ENCODE measurements at regions not wholly inside any gene's neighbourhood (a gene's known extent, or its start where the extent isn't known, plus 50 kb on each side); places are given as distances from the start of the nearest gene placed in this dataset.

DNA sequence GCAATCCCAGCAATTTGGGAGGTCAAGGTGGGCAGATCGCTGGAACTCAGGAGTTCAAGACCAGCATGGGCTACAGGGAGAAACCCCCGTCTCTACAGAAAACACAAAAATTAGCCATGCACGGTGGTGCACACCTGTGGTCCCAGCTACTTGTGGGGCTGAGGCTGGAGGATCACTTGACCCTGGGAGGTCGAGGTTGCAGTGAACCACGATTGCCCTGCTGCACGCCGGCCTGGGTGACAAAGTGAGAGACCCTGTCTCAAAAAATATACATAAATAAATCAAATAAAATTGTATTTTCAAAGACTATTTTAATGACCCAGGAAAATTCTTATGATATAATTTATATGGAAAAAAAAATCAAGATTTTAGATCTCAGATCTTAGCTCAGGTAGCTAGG is 191.5 kb downstream of the ZFP36L2 start:
- Histone ChIP-seq H3K36me3 (ENCODE audit: control insufficient read depth in 2 of 2, insufficient read depth in 2 of 2, low read length in 2 of 2) (no peaks in the 10 kb centered on the region), H3K27ac (ENCODE audit: low read depth in 2 of 2, low read length in 2 of 2) (no peak overlapping the region), H3K9me3 (ENCODE audit: control insufficient read depth in 2 of 2, low read length in 2 of 2) (no peaks in the 10 kb centered on the region), H3K4me3 (ENCODE audit: low read length in 2 of 2) (no peak overlapping the region), H3K9ac (ENCODE audit: low read depth in 1 of 2, low read length in 2 of 2) (no peak overlapping the region), H3K4me1 (ENCODE audit: control insufficient read depth in 2 of 2, insufficient read depth in 2 of 2, low read length in 2 of 2) (peaks cover 17 to 32% of the 10 kb centered on the region in 2 donors), H3K27me3 (ENCODE audit: control insufficient read depth in 2 of 2, insufficient read depth in 2 of 2, low read length in 2 of 2) (no peaks in the 10 kb centered on the region)

DNA sequence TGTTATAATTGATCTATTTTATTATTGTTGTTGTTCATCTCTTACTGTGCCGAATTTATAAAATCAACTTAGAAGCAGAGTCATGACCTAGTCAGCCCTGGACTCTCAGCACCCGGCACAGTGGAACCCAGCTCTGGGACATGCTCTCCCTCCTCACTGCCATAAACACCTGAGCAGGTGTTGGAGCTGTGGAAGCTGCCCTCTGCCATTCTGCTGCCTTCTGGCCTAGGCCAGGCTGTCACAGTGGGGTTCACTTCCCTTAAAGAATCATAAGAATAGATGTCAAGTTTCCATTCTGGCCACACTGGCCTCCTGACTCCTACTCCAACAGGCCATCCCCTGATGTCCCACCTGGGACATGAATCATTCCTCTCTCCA is 192.2 kb downstream of the ZFP36L2 start:
- H3K4me3 ChIP-seq (ENCODE audit: low read length in 2 of 2), result no peak overlapping the region

DNA sequence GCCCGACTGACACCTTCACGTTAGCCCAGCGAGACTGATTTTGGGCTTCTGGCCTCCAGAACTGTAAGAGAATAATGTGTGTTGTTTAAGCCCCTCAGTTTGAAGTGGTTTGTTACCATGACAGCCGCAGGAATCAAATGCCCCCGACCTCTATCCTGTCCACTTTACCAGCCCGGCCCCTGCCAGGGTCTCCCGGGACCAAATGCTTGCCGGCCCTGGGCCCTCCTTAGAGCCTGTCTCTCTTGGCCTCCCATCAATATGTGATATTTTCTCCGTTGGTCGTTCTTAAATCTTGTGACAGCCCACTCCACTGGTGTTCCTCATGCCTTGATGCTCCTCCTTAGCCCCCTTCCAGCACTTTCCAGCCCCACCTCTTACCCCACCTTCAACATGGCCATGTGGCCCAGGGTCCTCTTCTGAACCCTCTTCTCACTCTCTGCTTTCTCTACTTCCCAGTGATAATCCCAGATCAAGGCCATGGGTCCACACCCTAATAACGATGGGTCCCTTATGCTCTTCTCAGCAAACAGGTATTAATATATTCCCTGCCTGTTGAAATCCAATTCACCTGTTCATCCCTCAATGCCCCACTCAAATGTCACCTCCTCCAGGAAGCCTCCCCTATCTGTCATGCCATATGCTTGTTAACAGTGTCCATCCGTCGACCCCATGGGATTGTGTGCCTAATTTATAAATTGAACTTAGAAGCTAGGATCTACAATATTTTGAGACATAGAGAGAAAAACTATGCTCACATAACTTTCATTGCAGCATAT is 192.8 kb downstream of the ZFP36L2 start:
- Histone ChIP-seq H3K27ac (ENCODE audit: low read depth in 2 of 2, low read length in 2 of 2) (peak overlapping the region; percentile 95 to 97), H3K36me3 (ENCODE audit: control insufficient read depth in 2 of 2, insufficient read depth in 2 of 2, low read length in 2 of 2) (no peaks in the 10 kb centered on the region), H3K9me3 (ENCODE audit: control insufficient read depth in 2 of 2, low read length in 2 of 2) (no peaks in the 10 kb centered on the region), H3K4me1 (ENCODE audit: control insufficient read depth in 2 of 2, insufficient read depth in 2 of 2, low read length in 2 of 2) (peaks cover 21 to 37% of the 10 kb centered on the region in 2 donors), H3K9ac (ENCODE audit: low read depth in 1 of 2, low read length in 2 of 2) (peak overlapping the region; percentile 6 to 67), H3K27me3 (ENCODE audit: control insufficient read depth in 2 of 2, insufficient read depth in 2 of 2, low read length in 2 of 2) (no peaks in the 10 kb centered on the region), H3K4me3 (ENCODE audit: low read length in 2 of 2) (no peak overlapping the region)

More for the DNA sequence above, 192.2 kb downstream of the ZFP36L2 start:
- Histone ChIP-seq H3K4me1 (ENCODE audit: control insufficient read depth in 2 of 2, insufficient read depth in 2 of 2, low read length in 2 of 2) (peaks cover 20 to 34% of the 10 kb centered on the region in 2 donors), H3K27ac (ENCODE audit: low read depth in 2 of 2, low read length in 2 of 2) (peak overlapping the region in 1 of 2 donors; percentile 95), H3K9ac (ENCODE audit: low read depth in 1 of 2, low read length in 2 of 2) (peak overlapping the region in 1 of 2 donors; percentile 8), H3K36me3 (ENCODE audit: control insufficient read depth in 2 of 2, insufficient read depth in 2 of 2, low read length in 2 of 2) (no peaks in the 10 kb centered on the region), H3K27me3 (ENCODE audit: control insufficient read depth in 2 of 2, insufficient read depth in 2 of 2, low read length in 2 of 2) (no peaks in the 10 kb centered on the region), H3K9me3 (ENCODE audit: control insufficient read depth in 2 of 2, low read length in 2 of 2) (no peaks in the 10 kb centered on the region)

DNA sequence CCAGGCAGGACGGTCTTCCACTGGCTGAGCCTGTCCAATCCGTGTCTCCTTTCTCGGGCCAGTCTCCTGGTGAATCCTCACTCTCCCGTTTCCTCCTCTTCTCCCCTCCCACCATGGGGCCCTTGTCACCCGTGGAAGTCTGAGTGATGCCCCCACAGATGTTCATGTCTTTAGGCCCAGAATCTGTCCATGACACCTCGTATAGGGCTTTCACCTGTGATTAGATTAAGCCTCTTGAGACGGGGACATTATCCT is 193.5 kb downstream of the ZFP36L2 start:
- Histone ChIP-seq H3K27ac (ENCODE audit: low read depth in 2 of 2, low read length in 2 of 2) (peak overlapping the region; percentile 95 to 97), H3K36me3 (ENCODE audit: control insufficient read depth in 2 of 2, insufficient read depth in 2 of 2, low read length in 2 of 2) (no peaks in the 10 kb centered on the region), H3K27me3 (ENCODE audit: control insufficient read depth in 2 of 2, insufficient read depth in 2 of 2, low read length in 2 of 2) (no peaks in the 10 kb centered on the region), H3K4me1 (ENCODE audit: control insufficient read depth in 2 of 2, insufficient read depth in 2 of 2, low read length in 2 of 2) (peaks cover 23 to 37% of the 10 kb centered on the region in 2 donors), H3K4me3 (ENCODE audit: low read length in 2 of 2) (peak overlapping the region; percentile 11 to 17), H3K9ac (ENCODE audit: low read depth in 1 of 2, low read length in 2 of 2) (peak overlapping the region; percentile 52 to 67), H3K9me3 (ENCODE audit: control insufficient read depth in 2 of 2, low read length in 2 of 2) (no peaks in the 10 kb centered on the region)

DNA sequence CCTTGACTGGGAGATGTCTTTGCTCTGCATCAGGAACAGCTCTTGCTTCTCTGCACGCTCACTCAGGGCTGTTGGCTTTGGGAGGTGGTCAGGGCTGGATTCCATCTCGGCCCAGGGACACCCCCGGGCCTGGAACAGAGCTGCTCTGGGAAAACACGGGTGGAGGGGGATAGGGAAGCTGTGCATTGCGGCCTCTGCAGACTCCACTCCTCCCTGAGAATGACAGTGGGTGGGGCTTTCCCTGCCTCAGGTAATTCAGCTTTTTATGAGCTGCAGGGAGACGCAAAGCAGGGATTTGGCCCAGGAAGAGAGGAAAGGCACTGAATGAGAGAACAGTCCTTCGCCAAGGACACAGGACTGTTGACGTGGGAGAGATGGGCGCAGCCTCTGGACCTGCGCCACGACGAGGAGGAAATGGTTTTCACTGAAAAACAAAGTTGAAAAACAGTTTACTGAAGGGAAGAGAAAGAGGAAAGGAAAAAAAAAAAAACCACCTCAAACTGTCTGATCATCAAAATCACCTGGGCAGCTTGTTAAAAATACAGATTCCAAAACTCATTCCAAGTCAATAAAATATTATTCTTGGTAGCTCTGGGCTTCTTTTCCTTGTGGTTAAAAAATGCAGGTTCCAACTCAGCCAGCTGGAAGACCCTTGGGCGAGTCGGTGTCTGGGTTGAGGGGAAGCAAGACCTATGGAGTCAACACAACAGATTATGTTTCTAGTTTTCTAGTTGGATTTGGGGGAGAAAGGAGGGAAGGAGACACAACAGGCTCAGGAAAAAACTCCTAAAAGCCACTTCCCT is 194.0 kb downstream of the ZFP36L2 start:
- peak overlapping the region; percentile 11 to 17 for H3K4me3 ChIP-seq (ENCODE audit: low read length in 2 of 2)
- H3K27me3 ChIP-seq (ENCODE audit: control insufficient read depth in 2 of 2, insufficient read depth in 2 of 2, low read length in 2 of 2), result no peaks in the 10 kb centered on the region
- peak overlapping the region; percentile 52 to 70 for H3K9ac ChIP-seq (ENCODE audit: low read depth in 1 of 2, low read length in 2 of 2)
- H3K36me3 ChIP-seq (ENCODE audit: control insufficient read depth in 2 of 2, insufficient read depth in 2 of 2, low read length in 2 of 2), result no peaks in the 10 kb centered on the region
- no peaks in the 10 kb centered on the region for H3K9me3 ChIP-seq (ENCODE audit: control insufficient read depth in 2 of 2, low read length in 2 of 2)
- peak overlapping the region; percentile 95 to 97 for H3K27ac ChIP-seq (ENCODE audit: low read depth in 2 of 2, low read length in 2 of 2)
- H3K4me1 ChIP-seq (ENCODE audit: control insufficient read depth in 2 of 2, insufficient read depth in 2 of 2, low read length in 2 of 2), result peaks cover 28 to 39% of the 10 kb centered on the region in 2 donors

DNA sequence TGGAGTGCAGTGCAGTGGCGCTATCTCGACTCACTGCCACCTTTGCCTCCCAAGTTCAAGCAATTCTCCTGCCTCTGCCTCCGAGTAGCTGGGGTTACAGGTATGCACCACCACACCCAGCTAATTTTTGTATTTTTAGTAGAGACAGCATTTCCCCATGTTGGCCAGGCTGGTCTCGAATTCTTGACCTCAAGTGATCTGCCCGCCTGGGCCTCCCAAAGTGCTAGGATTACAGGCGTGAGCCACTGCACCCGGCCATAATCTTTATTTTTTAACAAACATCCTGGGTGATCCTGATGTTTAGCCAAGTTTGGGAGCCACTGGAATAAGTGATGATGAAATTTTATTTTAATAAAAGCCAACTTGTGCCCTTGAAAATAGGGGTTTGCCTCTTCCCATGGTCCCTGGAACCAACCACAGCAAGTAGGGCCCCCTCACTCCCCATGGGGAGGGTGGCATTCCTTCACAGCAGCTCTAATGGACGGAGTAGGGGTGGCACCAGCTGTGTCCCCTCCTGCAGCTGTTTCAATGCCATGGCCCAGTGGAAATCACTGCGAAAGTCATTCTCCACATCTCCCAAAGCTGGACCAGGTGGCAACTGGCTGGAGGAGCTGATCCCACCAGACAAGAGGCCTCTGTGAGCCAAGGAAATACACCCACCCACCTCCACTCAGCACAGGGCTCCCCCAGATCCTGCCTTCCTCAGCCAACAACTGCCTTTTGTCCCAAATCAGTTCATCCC is 194.8 kb downstream of the ZFP36L2 start:
- no peak overlapping the region for H3K4me3 ChIP-seq (ENCODE audit: low read length in 2 of 2)
- H3K36me3 ChIP-seq (ENCODE audit: control insufficient read depth in 2 of 2, insufficient read depth in 2 of 2, low read length in 2 of 2), result no peaks in the 10 kb centered on the region
- peak overlapping the region; percentile 95 to 97 for H3K27ac ChIP-seq (ENCODE audit: low read depth in 2 of 2, low read length in 2 of 2)
- H3K9ac ChIP-seq (ENCODE audit: low read depth in 1 of 2, low read length in 2 of 2), result peak overlapping the region; percentile 43 to 70
- no peaks in the 10 kb centered on the region for H3K9me3 ChIP-seq (ENCODE audit: control insufficient read depth in 2 of 2, low read length in 2 of 2)
- no peaks in the 10 kb centered on the region for H3K27me3 ChIP-seq (ENCODE audit: control insufficient read depth in 2 of 2, insufficient read depth in 2 of 2, low read length in 2 of 2)
- H3K4me1 ChIP-seq (ENCODE audit: control insufficient read depth in 2 of 2, insufficient read depth in 2 of 2, low read length in 2 of 2), result peaks cover 34 to 45% of the 10 kb centered on the region in 2 donors

DNA sequence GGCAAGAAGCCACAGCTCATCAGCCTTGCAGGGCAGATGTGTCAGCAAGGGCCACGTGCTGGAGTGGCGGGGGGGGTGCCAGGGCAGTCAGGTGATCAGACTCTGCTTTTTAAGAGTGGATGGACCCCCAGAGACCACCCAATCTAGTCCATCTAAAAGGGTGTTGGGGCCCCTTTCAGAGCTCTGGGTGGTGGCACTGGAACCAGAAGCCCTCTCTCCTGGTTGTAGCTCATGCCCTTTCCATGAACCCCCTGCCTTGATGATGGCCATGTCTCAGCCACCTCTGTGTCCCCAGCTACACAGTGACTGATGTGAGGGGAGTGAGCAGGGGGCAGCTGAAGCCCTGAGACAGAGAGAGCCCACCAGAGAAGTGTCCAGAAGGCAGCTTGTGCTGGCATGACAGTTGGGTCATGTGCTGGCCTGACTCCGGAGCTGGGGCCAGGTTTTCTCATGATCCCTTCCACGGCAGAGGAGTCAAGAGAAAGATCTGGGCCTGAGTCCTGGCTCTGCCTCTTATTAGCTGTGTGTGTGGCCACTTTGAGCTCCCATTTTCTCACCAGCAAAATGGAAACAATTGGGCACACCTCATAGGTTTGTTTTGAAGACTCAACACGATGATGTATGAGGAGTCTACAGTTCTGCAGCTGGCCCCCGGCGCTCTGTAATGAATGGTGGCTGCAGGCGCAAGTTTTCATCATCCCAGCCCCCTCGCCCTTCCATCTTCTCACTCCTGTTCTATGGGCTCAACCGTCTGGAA is 195.7 kb downstream of the ZFP36L2 start:
- Histone ChIP-seq H3K4me3 (ENCODE audit: low read length in 2 of 2) (no peak overlapping the region), H3K36me3 (ENCODE audit: control insufficient read depth in 2 of 2, insufficient read depth in 2 of 2, low read length in 2 of 2) (no peaks in the 10 kb centered on the region), H3K9me3 (ENCODE audit: control insufficient read depth in 2 of 2, low read length in 2 of 2) (no peaks in the 10 kb centered on the region), H3K9ac (ENCODE audit: low read depth in 1 of 2, low read length in 2 of 2) (no peak overlapping the region), H3K4me1 (ENCODE audit: control insufficient read depth in 2 of 2, insufficient read depth in 2 of 2, low read length in 2 of 2) (peaks cover 35 to 49% of the 10 kb centered on the region in 2 donors), H3K27ac (ENCODE audit: low read depth in 2 of 2, low read length in 2 of 2) (peak overlapping the region in 1 of 2 donors; percentile 40), H3K27me3 (ENCODE audit: control insufficient read depth in 2 of 2, insufficient read depth in 2 of 2, low read length in 2 of 2) (no peaks in the 10 kb centered on the region)

DNA sequence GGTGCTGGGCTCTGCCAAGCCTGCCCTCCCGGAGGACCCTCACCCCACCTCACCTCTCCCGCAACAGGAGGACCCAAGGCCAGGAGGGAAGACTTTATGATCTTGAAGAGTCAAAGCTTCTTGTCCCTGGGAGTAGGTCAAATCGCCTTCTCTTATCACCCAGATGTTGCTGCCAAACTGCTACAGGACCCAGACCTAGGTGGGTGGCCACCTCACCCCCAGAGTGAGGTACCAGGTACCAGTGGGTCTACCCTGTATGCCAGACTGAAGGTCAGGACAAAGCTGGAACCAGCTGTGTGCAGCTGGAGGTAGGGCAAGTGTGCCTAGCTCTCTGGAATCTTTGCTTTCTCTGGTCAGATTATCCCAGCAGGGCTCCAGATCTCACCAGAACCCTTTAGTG is 197.2 kb downstream of the ZFP36L2 start:
- no peaks in the 10 kb centered on the region for H3K9me3 ChIP-seq (ENCODE audit: control insufficient read depth in 2 of 2, low read length in 2 of 2)
- no peak overlapping the region for H3K4me3 ChIP-seq (ENCODE audit: low read length in 2 of 2)
- H3K27ac ChIP-seq (ENCODE audit: low read depth in 2 of 2, low read length in 2 of 2), result no peak overlapping the region
- H3K9ac ChIP-seq (ENCODE audit: low read depth in 1 of 2, low read length in 2 of 2), result peak overlapping the region in 1 of 2 donors; percentile 14
- no peaks in the 10 kb centered on the region for H3K27me3 ChIP-seq (ENCODE audit: control insufficient read depth in 2 of 2, insufficient read depth in 2 of 2, low read length in 2 of 2)
- no peaks in the 10 kb centered on the region for H3K36me3 ChIP-seq (ENCODE audit: control insufficient read depth in 2 of 2, insufficient read depth in 2 of 2, low read length in 2 of 2)
- H3K4me1 ChIP-seq (ENCODE audit: control insufficient read depth in 2 of 2, insufficient read depth in 2 of 2, low read length in 2 of 2), result peaks cover 42 to 49% of the 10 kb centered on the region in 2 donors

DNA sequence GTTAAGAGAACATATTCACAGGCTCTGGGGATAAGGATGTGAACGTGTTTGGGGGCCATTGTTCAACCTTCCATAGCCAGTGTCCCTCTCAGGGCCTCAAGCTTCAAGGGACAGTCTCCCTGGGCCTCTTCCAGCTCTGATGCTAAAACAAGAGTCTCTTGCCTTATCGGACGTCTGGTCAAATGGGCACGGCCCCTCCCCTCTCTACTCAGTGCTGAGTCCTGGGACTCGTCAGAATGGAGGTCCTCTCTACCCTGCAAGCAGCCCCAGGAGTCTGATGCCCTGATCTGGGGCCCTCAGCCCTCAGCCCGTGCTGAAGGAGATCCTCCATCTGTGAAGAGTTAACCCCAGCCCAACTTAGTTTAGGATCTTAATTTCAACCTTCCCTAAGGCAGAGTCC is 198.2 kb downstream of the ZFP36L2 start:
- no peak overlapping the region for H3K9ac ChIP-seq (ENCODE audit: low read depth in 1 of 2, low read length in 2 of 2)
- H3K4me1 ChIP-seq (ENCODE audit: control insufficient read depth in 2 of 2, insufficient read depth in 2 of 2, low read length in 2 of 2), result peaks cover 38 to 41% of the 10 kb centered on the region in 2 donors
- no peak overlapping the region for H3K27ac ChIP-seq (ENCODE audit: low read depth in 2 of 2, low read length in 2 of 2)
- no peaks in the 10 kb centered on the region for H3K9me3 ChIP-seq (ENCODE audit: control insufficient read depth in 2 of 2, low read length in 2 of 2)
- H3K36me3 ChIP-seq (ENCODE audit: control insufficient read depth in 2 of 2, insufficient read depth in 2 of 2, low read length in 2 of 2), result no peaks in the 10 kb centered on the region
- no peak overlapping the region for H3K4me3 ChIP-seq (ENCODE audit: low read length in 2 of 2)
- no peaks in the 10 kb centered on the region for H3K27me3 ChIP-seq (ENCODE audit: control insufficient read depth in 2 of 2, insufficient read depth in 2 of 2, low read length in 2 of 2)

All from mucosa of rectum (tissue), 2 donors.